Ovary (tissue), 3 donors: ENCODE measurements at regions not wholly inside any gene's neighbourhood (a gene's known extent, or its start where the extent isn't known, plus 50 kb on each side); places are given as distances from the start of the nearest gene placed in this dataset.
"Not testable (repeated sequence)": the region's sequence is repeated elsewhere in the genome, so short reads cannot be mapped to it uniquely, and the experiment has no call there.

ENCODE experiments used
- EP300 ChIP-seq: sonication (generic); formaldehyde crosslinking; IDR thresholded peaks from one replicate; pipeline ENCODE4 v1.6.1; 2017; ENCODE audit warnings: antibody characterized with exemption
- TF ChIP-seq, protein P1 (sequence below), 3 donors: fragments of 450-650 bp in 2 of 3; fragments of 200-600 bp in 1 of 3; IDR thresholded peaks; one replicate each; pipeline versions ENCODE4 v1.5.1 to v1.8.0; 2016 to 2022; ENCODE audit warnings: antibody characterized with exemption in 3 of 3, mild to moderate bottlenecking in 1 of 3
- donor health status: DM: no; HTN: no; CAD: no.

GRCh38 chr15:91361696-91362095, 261.6 kb downstream of the SV2B start:
- TF ChIP-seq, protein P1, sequence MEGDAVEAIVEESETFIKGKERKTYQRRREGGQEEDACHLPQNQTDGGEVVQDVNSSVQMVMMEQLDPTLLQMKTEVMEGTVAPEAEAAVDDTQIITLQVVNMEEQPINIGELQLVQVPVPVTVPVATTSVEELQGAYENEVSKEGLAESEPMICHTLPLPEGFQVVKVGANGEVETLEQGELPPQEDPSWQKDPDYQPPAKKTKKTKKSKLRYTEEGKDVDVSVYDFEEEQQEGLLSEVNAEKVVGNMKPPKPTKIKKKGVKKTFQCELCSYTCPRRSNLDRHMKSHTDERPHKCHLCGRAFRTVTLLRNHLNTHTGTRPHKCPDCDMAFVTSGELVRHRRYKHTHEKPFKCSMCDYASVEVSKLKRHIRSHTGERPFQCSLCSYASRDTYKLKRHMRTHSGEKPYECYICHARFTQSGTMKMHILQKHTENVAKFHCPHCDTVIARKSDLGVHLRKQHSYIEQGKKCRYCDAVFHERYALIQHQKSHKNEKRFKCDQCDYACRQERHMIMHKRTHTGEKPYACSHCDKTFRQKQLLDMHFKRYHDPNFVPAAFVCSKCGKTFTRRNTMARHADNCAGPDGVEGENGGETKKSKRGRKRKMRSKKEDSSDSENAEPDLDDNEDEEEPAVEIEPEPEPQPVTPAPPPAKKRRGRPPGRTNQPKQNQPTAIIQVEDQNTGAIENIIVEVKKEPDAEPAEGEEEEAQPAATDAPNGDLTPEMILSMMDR (IDR thresholded peaks at IDR 0.05): not testable (repeated sequence)
- not testable (repeated sequence) for TF ChIP-seq EP300
